B cell (primary cell): ENCODE measurements at regions not wholly inside any gene's neighbourhood (a gene's known extent, or its start where the extent isn't known, plus 50 kb on each side); places are given as distances from the start of the nearest gene placed in this dataset.

ENCODE experiments used
- ATAC-seq: fragments of 200-7000 bp; cut with Tn5 transposase; one replicate; pipeline ENCODE4 v1.10.0; 2021; ENCODE audit warnings: low read depth, mild to moderate bottlenecking, moderate number of reproducible peaks, moderate library complexity
- CTCF ChIA-PET: fragments of 350-600 bp; sonication (Branson Sonifier 250); formaldehyde crosslinking; loops from one replicate; lab custom pipeline; 2021; ENCODE audit warnings: antibody characterized with exemption, inconsistent platforms; lab: Charles Lee
- POLR2A ChIA-PET: fragments of 350-600 bp; sonication (Branson Sonifier 250); formaldehyde crosslinking; loops from one replicate; lab custom pipeline; 2021; ENCODE audit warnings: antibody characterized with exemption; lab: Charles Lee
- DNase-seq: peaks from one replicate; pipeline ENCODE4 v3.0.0; 2013
- H2AFZ ChIP-seq: 2 replicates; pipeline ENCODE4 v1.6.1; 2012; ENCODE audit warnings: mild to moderate bottlenecking, low read depth, low read length; ENCODE audit not compliant: insufficient read depth, poor library complexity, severe bottlenecking
- H3K27ac ChIP-seq, 2 donors: 1 replicate in 1 of 2; 2 replicates in 1 of 2; pipeline ENCODE4 v1.5.1; 2012 to 2013; ENCODE audit warnings: low read length in 2 of 2, mild to moderate bottlenecking in 2 of 2, moderate library complexity in 1 of 2
- H3K27me3 ChIP-seq, 4 experiments: fragments of 200-600 bp in 1 of 4; sonication (generic) in 1 of 4; replicated peaks in 1 of 4; 1 replicate in 2 of 4; 2 replicates in 2 of 4; pipeline versions ENCODE4 v1.6.1 to v1.7.0; 2013 to 2016; ENCODE audit warnings: low read length in 3 of 4, mild to moderate bottlenecking in 2 of 4, mixed read lengths in 1 of 4, moderate library complexity in 1 of 4; ENCODE audit not compliant: insufficient read depth in 4 of 4, control insufficient read depth in 3 of 4; ENCODE audit errors: control extremely low read depth in 1 of 4
- H3K36me3 ChIP-seq, 2 experiments: replicated peaks in 1 of 2; 1 replicate in 1 of 2; 2 replicates in 1 of 2; pipeline versions ENCODE4 v1.6.1 to v1.7.1; 2013; ENCODE audit warnings: low read length in 1 of 2; ENCODE audit not compliant: insufficient read depth in 2 of 2, control insufficient read depth in 1 of 2; ENCODE audit errors: control extremely low read depth in 1 of 2, extremely low read depth in 1 of 2
- H3K4me1 ChIP-seq, 2 donors: fragments of 200-600 bp in 1 of 2; sonication (generic) in 1 of 2; 1 replicate in 1 of 2; 2 replicates in 1 of 2; pipeline versions ENCODE4 v1.5.1 to v1.6.1; 2013 to 2017; ENCODE audit warnings: low read length in 2 of 2; ENCODE audit not compliant: control insufficient read depth in 2 of 2, insufficient read depth in 2 of 2
- H3K4me2 ChIP-seq: replicated peaks from 2 replicates; pipeline ENCODE3; 2012; ENCODE audit warnings: mild to moderate bottlenecking, low read depth, low read length; ENCODE audit not compliant: poor library complexity, severe bottlenecking
- H3K4me3 ChIP-seq, 5 experiments: fragments of 200-600 bp in 1 of 5; sonication (generic) in 1 of 5; 1 replicate in 3 of 5; 2 replicates in 2 of 5; pipeline versions ENCODE4 v1.5.1 to v1.7.0; 2011 to 2016; ENCODE audit warnings: low read length in 4 of 5, mild to moderate bottlenecking in 4 of 5, low read depth in 2 of 5, control low read depth in 1 of 5, moderate library complexity in 1 of 5; ENCODE audit not compliant: insufficient read depth in 1 of 5; ENCODE audit errors: control extremely low read depth in 1 of 5, extremely low read depth in 1 of 5
- H3K79me2 ChIP-seq: fragments of 200-600 bp; sonication (generic); one replicate; pipeline ENCODE4 v1.6.0; 2016; ENCODE audit warnings: low read length; ENCODE audit not compliant: control insufficient read depth, insufficient read depth
- H3K9ac ChIP-seq: fragments of 200-600 bp; sonication (generic); 2 replicates; pipeline ENCODE4 v1.6.1; 2017; ENCODE audit warnings: mild to moderate bottlenecking, low read length, moderate library complexity
- H3K9me3 ChIP-seq, 3 donors: one replicate each; pipeline versions ENCODE4 v1.6.1 to v1.7.1; 2013; ENCODE audit warnings: low read length in 2 of 3; ENCODE audit not compliant: control insufficient read depth in 2 of 3, insufficient read depth in 1 of 3; ENCODE audit errors: control extremely low read depth in 1 of 3
- H4K20me1 ChIP-seq: 2 replicates; pipeline ENCODE4 v1.6.0; 2012; ENCODE audit warnings: mild to moderate bottlenecking, low read length; ENCODE audit not compliant: insufficient read depth, control insufficient read depth, poor library complexity, severe bottlenecking
- H3K27ac Mint-ChIP-seq: one replicate; pipeline ENCODE4 v1.8.0; 2021; ENCODE audit warnings: mixed read lengths
- H3K27me3 Mint-ChIP-seq: one replicate; pipeline ENCODE4 v1.8.0; 2021; ENCODE audit warnings: mixed read lengths
- H3K4me1 Mint-ChIP-seq: one replicate; pipeline ENCODE4 v1.8.0; 2021; ENCODE audit warnings: mixed read lengths
- H3K4me3 Mint-ChIP-seq: one replicate; pipeline ENCODE4 v1.8.0; 2021; ENCODE audit warnings: mixed read lengths
- H3K9me3 Mint-ChIP-seq: one replicate; pipeline ENCODE4 v1.8.0; 2022; ENCODE audit warnings: mixed read lengths; ENCODE audit not compliant: insufficient read depth
- EZH2 ChIP-seq: IDR thresholded peaks from 2 replicates; pipeline ENCODE4 v1.6.1; 2012; ENCODE audit warnings: borderline replicate concordance, low read depth, mild to moderate bottlenecking, moderate library complexity, low read length; ENCODE audit not compliant: insufficient read depth, poor library complexity, severe bottlenecking
- whole genome bisulfite sequencing: methylation state at CpG from one replicate; pipeline ENCODE4 v1.1.5; 2013; ENCODE audit warnings: missing lambda C conversion rate; ENCODE audit not compliant: insufficient coverage; 5-methylcytosine and 5-hydroxymethylcytosine counted together
- intact Hi-C: fragments of 100-400 bp; cut with micrococcal nuclease; formaldehyde crosslinking; loops from one replicate; pipeline ENCODE4 v1.10.0; 2022
- TF ChIP-seq, protein P1 (sequence below): fragments of 200-600 bp; IDR thresholded peaks from one replicate; pipeline ENCODE4 v1.8.0; 2022; ENCODE audit warnings: antibody characterized with exemption, mild to moderate bottlenecking

DNA sequence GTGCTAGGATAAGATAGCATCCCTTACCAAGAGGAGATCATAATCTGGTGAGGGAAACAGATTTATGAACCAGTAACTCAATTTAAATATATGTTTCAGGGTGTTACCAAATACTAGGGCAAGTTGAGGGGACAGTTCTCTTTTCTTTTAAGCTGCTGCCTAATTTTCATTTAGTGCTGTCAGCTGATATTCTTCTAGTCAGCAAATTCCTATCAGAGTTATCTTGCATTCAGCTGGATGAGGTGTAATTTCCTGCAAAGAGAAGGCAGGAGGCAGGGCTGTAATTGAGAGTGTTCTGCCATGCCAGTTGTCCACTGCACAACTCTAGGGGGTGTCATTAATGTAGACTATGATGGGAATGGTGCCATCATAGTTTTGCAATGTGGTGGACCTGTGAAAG, 141.3 kb upstream of the LHCGR start:
- Histone ChIP-seq H3K9ac (no peak overlapping the region), H3K27ac (no peak overlapping the region), H2AFZ (no peak overlapping the region), H3K9me3 (no peaks in the 10 kb centered on the region), H4K20me1 (no peaks in the 10 kb centered on the region), H3K79me2 (no peaks in the 10 kb centered on the region), H3K36me3 (no peaks in the 10 kb centered on the region), H3K4me1 (no peaks in the 10 kb centered on the region), H3K4me2 (no peak overlapping the region), H3K4me3 (no peak overlapping the region), H3K27me3 (no peaks in the 10 kb centered on the region)
- no peaks in the 10 kb centered on the region for H3K4me1 Mint-ChIP-seq
- peaks cover 4% of the 10 kb centered on the region for H3K9me3 Mint-ChIP-seq
- intact Hi-C loops: no loop called here
- CTCF ChIA-PET: no interaction called here
- H3K27ac Mint-ChIP-seq: no peak overlapping the region
- TF ChIP-seq, protein P1, sequence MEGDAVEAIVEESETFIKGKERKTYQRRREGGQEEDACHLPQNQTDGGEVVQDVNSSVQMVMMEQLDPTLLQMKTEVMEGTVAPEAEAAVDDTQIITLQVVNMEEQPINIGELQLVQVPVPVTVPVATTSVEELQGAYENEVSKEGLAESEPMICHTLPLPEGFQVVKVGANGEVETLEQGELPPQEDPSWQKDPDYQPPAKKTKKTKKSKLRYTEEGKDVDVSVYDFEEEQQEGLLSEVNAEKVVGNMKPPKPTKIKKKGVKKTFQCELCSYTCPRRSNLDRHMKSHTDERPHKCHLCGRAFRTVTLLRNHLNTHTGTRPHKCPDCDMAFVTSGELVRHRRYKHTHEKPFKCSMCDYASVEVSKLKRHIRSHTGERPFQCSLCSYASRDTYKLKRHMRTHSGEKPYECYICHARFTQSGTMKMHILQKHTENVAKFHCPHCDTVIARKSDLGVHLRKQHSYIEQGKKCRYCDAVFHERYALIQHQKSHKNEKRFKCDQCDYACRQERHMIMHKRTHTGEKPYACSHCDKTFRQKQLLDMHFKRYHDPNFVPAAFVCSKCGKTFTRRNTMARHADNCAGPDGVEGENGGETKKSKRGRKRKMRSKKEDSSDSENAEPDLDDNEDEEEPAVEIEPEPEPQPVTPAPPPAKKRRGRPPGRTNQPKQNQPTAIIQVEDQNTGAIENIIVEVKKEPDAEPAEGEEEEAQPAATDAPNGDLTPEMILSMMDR: no peak
- no peak for TF ChIP-seq EZH2
- H3K27me3 Mint-ChIP-seq: peaks cover 4% of the 10 kb centered on the region
- no peak overlapping the region for H3K4me3 Mint-ChIP-seq
- POLR2A ChIA-PET: no interaction called here
- ATAC-seq (no peak), DNase-seq (no peak)

GRCh38 chr2:48890454-48891131, 135.1 kb upstream of the LHCGR start:
- Histone ChIP-seq H3K4me2 (no peak overlapping the region), H3K9ac (no peak overlapping the region), H4K20me1 (no peaks in the 10 kb centered on the region), H3K36me3 (no peaks in the 10 kb centered on the region), H3K27me3 (no peaks in the 10 kb centered on the region), H3K79me2 (no peaks in the 10 kb centered on the region), H3K9me3 (peaks cover 0 to 3% (median 0%) of the 10 kb centered on the region in 3 donors), H3K4me1 (no peaks in the 10 kb centered on the region), H3K4me3 (no peak overlapping the region), H3K27ac (no peak overlapping the region), H2AFZ (no peak overlapping the region)
- no peak overlapping the region for H3K4me3 Mint-ChIP-seq
- peaks cover 6% of the 10 kb centered on the region for H3K27me3 Mint-ChIP-seq
- DNase-seq (no peak), ATAC-seq (no peak)
- ChIA-PET CTCF (no interaction called here), POLR2A (no interaction called here)
- no peaks in the 10 kb centered on the region for H3K4me1 Mint-ChIP-seq
- intact Hi-C loops: no loop called here
- 100% methylated on average over 1 of the region's 3 CpGs for WGBS
- H3K9me3 Mint-ChIP-seq: no peaks in the 10 kb centered on the region
- H3K27ac Mint-ChIP-seq: no peak overlapping the region
- no peak for TF ChIP-seq EZH2
- TF ChIP-seq, protein P1: no peak
